PFSK-1 (cell line): ENCODE measurements at regions not wholly inside any gene's neighbourhood (a gene's known extent, or its start where the extent isn't known, plus 50 kb on each side); places are given as distances from the start of the nearest gene placed in this dataset.

Experiments
- FOXP2 ChIP-seq: optimal IDR thresholded peaks from 2 replicates; pipeline ENCODE3; 2011; ENCODE audit warnings: borderline replicate concordance, control low read depth, inconsistent platforms; ENCODE audit not compliant: insufficient read depth; ENCODE audit errors: extremely low read length, extremely low read depth
- POLR2AphosphoS5 ChIP-seq: IDR thresholded peaks from 2 replicates; pipeline ENCODE4 v1.6.1; 2012; ENCODE audit warnings: low read depth, mild to moderate bottlenecking, control low read depth, low read length, moderate library complexity
- REST ChIP-seq, 2 experiments: IDR thresholded peaks; 2 replicates each; pipeline versions ENCODE4 v1.6.1 to v1.8.0; 2011 to 2012; ENCODE audit warnings: low read depth in 2 of 2, low read length in 2 of 2, control low read depth in 1 of 2, inconsistent platforms in 1 of 2, mild to moderate bottlenecking in 1 of 2, moderate library complexity in 1 of 2; ENCODE audit not compliant: insufficient read depth in 1 of 2
- SIN3A ChIP-seq: IDR thresholded peaks from 2 replicates; pipeline ENCODE4 v1.6.1; 2012; ENCODE audit warnings: mild to moderate bottlenecking, low read length, moderate library complexity, borderline replicate concordance; ENCODE audit not compliant: insufficient read depth
- TAF1 ChIP-seq: IDR thresholded peaks from 2 replicates; pipeline ENCODE4 v1.6.1; 2012; ENCODE audit warnings: low read length, control low read depth, borderline replicate concordance; ENCODE audit not compliant: insufficient read depth

GRCh38 chr6:141735126-141735525 is 397.6 kb upstream of the GJE1 start:
- TF ChIP-seq FOXP2: no peak
- TF ChIP-seq TAF1: no peak
- no peak for TF ChIP-seq POLR2AphosphoS5
- TF ChIP-seq SIN3A: no peak
- TF ChIP-seq REST (IDR thresholded peaks at IDR 0.05; ENCODE audit: insufficient read depth in 1 of 2, low read depth in 2 of 2, low read length in 2 of 2): no peak

- TF ChIP-seq REST (IDR thresholded peaks at IDR 0.05; ENCODE audit: insufficient read depth in 1 of 2, low read depth in 2 of 2, low read length in 2 of 2) (no peak), POLR2AphosphoS5 (no peak), FOXP2 (no peak), SIN3A (no peak)
Observed at GRCh38 chr6:141734071-141734840, 398.5 kb upstream of the GJE1 start.

- TF ChIP-seq POLR2AphosphoS5 (no peak), REST (IDR thresholded peaks at IDR 0.05; ENCODE audit: insufficient read depth in 1 of 2, low read depth in 2 of 2, low read length in 2 of 2) (no peak), SIN3A (no peak), FOXP2 (no peak), TAF1 (no peak)
Observed at GRCh38 chr6:141729146-141729545, 403.6 kb upstream of the GJE1 start.

- no peak for TF ChIP-seq POLR2AphosphoS5
- TF ChIP-seq TAF1: no peak
- TF ChIP-seq FOXP2: no peak
- no peak for TF ChIP-seq REST (IDR thresholded peaks at IDR 0.05; ENCODE audit: insufficient read depth in 1 of 2, low read depth in 2 of 2, low read length in 2 of 2)
- no peak for TF ChIP-seq SIN3A
Observed at GRCh38 chr6:141728330-141728729, 404.4 kb upstream of the GJE1 start.
